Adrenal gland (tissue), 9 donors: ENCODE measurements at regions not wholly inside any gene's neighbourhood (a gene's known extent, or its start where the extent isn't known, plus 50 kb on each side); places are given as distances from the start of the nearest gene placed in this dataset.

Experiments
- DNase-seq, 7 donors: peaks; one replicate each; pipeline ENCODE4 v3.0.0-alpha.2; 2019 to 2020
- H3K27ac ChIP-seq, 5 donors: fragments of 200-600 bp; sonication (generic) in 4 of 5; 1 replicate in 3 of 5; 2 replicates in 2 of 5; pipeline versions ENCODE4 v1.5.1 to v1.8.0; 2016 to 2020; ENCODE audit warnings: mild to moderate bottlenecking in 1 of 5
- H3K27me3 ChIP-seq: fragments of 200-600 bp; 2 replicates; pipeline ENCODE4 v1.8.0; 2021
- H3K36me3 ChIP-seq, 2 donors: fragments of 200-600 bp; replicated peaks in 1 of 2; 1 replicate in 1 of 2; 2 replicates in 1 of 2; pipeline versions ENCODE4 v1.5.1 to v1.8.0; 2018 to 2022
- H3K4me1 ChIP-seq, 2 donors: fragments of 200-600 bp; replicated peaks in 1 of 2; 1 replicate in 1 of 2; 2 replicates in 1 of 2; pipeline versions ENCODE4 v1.5.1 to v1.8.0; 2018 to 2021
- H3K4me3 ChIP-seq, 4 donors: fragments of 200-600 bp; sonication (generic) in 3 of 4; one replicate each; pipeline ENCODE4 v1.5.1; 2016 to 2018
- H3K9me3 ChIP-seq, 3 donors: fragments of 200-600 bp; sonication (generic) in 1 of 3; replicated peaks in 1 of 3; 1 replicate in 2 of 3; 2 replicates in 1 of 3; pipeline versions ENCODE4 v1.5.1 to v1.8.0; 2016 to 2021
- CTCF ChIP-seq, 6 experiments: fragments of 450-650 bp in 4 of 6; fragments of 200-600 bp in 2 of 6; sonication (generic) in 1 of 6; IDR thresholded peaks; 1 replicate in 5 of 6; 2 replicates in 1 of 6; pipeline versions ENCODE4 v1.5.1 to v1.8.0; 2016 to 2021; ENCODE audit warnings: antibody characterized with exemption in 6 of 6, mild to moderate bottlenecking in 2 of 6, moderate library complexity in 1 of 6
- POLR2A ChIP-seq, 2 donors: fragments of 450-650 bp; IDR thresholded peaks; one replicate each; pipeline ENCODE4 v1.6.1; 2017; ENCODE audit warnings: antibody characterized with exemption in 2 of 2, mild to moderate bottlenecking in 2 of 2, moderate library complexity in 1 of 2
- WGBS, 4 donors: extraction: QIAGEN DNeasy Blood & Tissue Kit in 2 of 4; methylation state at CpG; one replicate each; pipeline versions ENCODE4 v1.1.5 to v1.1.7; 2013 to 2017; 5-methylcytosine and 5-hydroxymethylcytosine counted together
- intact Hi-C, 2 donors: fragments of 100-400 bp; cut with DNase I; formaldehyde crosslinking; loops; one replicate each; pipeline versions ENCODE4 v1.14.1 to v1.15.0; 2022 to 2023
- donor health status: healthy with polysubstance abuse.
- donor health status: Bipolar disorder and iron deficiency.
- donor health status: DM: yes; HTN: yes; CAD: no.
- donor health status: DM: no; HTN: no; CAD: no.
- donor health status: DM: no; HTN: no; CAD: no.

GRCh38 chr6:165886169-165886568, 223.1 kb upstream of the PDE10A start:
- no peak overlapping the region for H3K4me3 ChIP-seq
- H3K36me3 ChIP-seq, result no peaks in the 10 kb centered on the region
- no peak for TF ChIP-seq POLR2A (IDR thresholded peaks at IDR 0.05)
- TF ChIP-seq CTCF (IDR thresholded peaks at IDR 0.05), result no peak
- no peaks in the 10 kb centered on the region for H3K27me3 ChIP-seq
- no peak overlapping the region for H3K27ac ChIP-seq
- no peaks in the 10 kb centered on the region for H3K9me3 ChIP-seq
- no peak for DNase-seq
- no peaks in the 10 kb centered on the region for H3K4me1 ChIP-seq
- whole genome bisulfite sequencing, 4 donors, result 95 to 100% (median 99%) methylated on average over 1 of the region's 1 CpG
- intact Hi-C loops, result loop anchor here in 1 of 2 donors (5.0 kb wide), 1 partner anchor 216 kb away; no protein-coding TSS in a partner anchor

GRCh38 chr6:165884813-165885765, 222.0 kb upstream of the PDE10A start:
- 41 to 48% (median 43%) methylated on average over 27 to 32 of the region's 32 CpGs for WGBS, 4 donors
- Histone ChIP-seq H3K4me3 (no peak overlapping the region), H3K27ac (no peak overlapping the region), H3K27me3 (no peaks in the 10 kb centered on the region), H3K4me1 (no peaks in the 10 kb centered on the region), H3K9me3 (no peaks in the 10 kb centered on the region), H3K36me3 (no peaks in the 10 kb centered on the region)
- intact Hi-C loops, result loop anchor here (2.0 to 5.0 kb wide), 2 partner anchors 217 to 220 kb away; no protein-coding TSS in a partner anchor
- TF ChIP-seq POLR2A (IDR thresholded peaks at IDR 0.05) (no peak), CTCF (IDR thresholded peaks at IDR 0.05) (peak; percentile 80 to 91 (median 88))
- DNase-seq, result peak; percentile 60 to 91 (median 83)

GRCh38 chr6:165883851-165884640, 221.0 kb upstream of the PDE10A start:
- no peak for TF ChIP-seq CTCF (IDR thresholded peaks at IDR 0.05)
- TF ChIP-seq POLR2A (IDR thresholded peaks at IDR 0.05), result no peak
- no peaks in the 10 kb centered on the region for H3K4me1 ChIP-seq
- H3K36me3 ChIP-seq, result no peaks in the 10 kb centered on the region
- no peak overlapping the region for H3K4me3 ChIP-seq
- DNase-seq, result peak in 1 of 7 donors; percentile 15
- no peak overlapping the region for H3K27ac ChIP-seq
- 76 to 85% (median 81%) methylated on average over 15 to 16 of the region's 16 CpGs for WGBS, 4 donors
- H3K9me3 ChIP-seq, result no peaks in the 10 kb centered on the region
- intact Hi-C loops, result loop anchor here in 1 of 2 donors (2.0 kb wide), 1 partner anchor 221 kb away; no protein-coding TSS in a partner anchor
- no peaks in the 10 kb centered on the region for H3K27me3 ChIP-seq

- no peak for TF ChIP-seq POLR2A (IDR thresholded peaks at IDR 0.05)
- Histone ChIP-seq H3K9me3 (no peaks in the 10 kb centered on the region), H3K27me3 (no peaks in the 10 kb centered on the region), H3K4me1 (no peaks in the 10 kb centered on the region), H3K36me3 (no peaks in the 10 kb centered on the region), H3K27ac (no peak overlapping the region), H3K4me3 (no peak overlapping the region)
- intact Hi-C loops, result no loop called here
- DNase-seq, result no peak
- 70 to 85% (median 81%) methylated on average over 9 of the region's 9 CpGs for WGBS, 4 donors
Measured at GRCh38 chr6:165881806-165882205, 218.8 kb upstream of the PDE10A start.
